H1 (cell line): ENCODE measurements at regions not wholly inside any gene's neighbourhood (a gene's known extent, or its start where the extent isn't known, plus 50 kb on each side); places are given as distances from the start of the nearest gene placed in this dataset.
"Not testable (repeated sequence)": the region's sequence is repeated elsewhere in the genome, so short reads cannot be mapped to it uniquely, and the experiment has no call there.

ENCODE experiments used
- CTCF ChIA-PET: fragments of 300-600 bp; sonication (Branson Sonifier 250); formaldehyde crosslinking; loops from one replicate; lab custom pipeline; 2021; ENCODE audit not compliant: partially characterized antibody; lab: Charles Lee
- POLR2A ChIA-PET: fragments of 300-600 bp; sonication (Branson Sonifier 250); formaldehyde crosslinking; loops from one replicate; lab custom pipeline; 2021; ENCODE audit warnings: inconsistent platforms; ENCODE audit not compliant: partially characterized antibody; lab: Charles Lee
- DNase-seq, 2 experiments: peaks; one replicate each; pipeline versions ENCODE4 v3.0.0 to v3.0.0-alpha.2; 2010 to 2022; ENCODE audit warnings: low spot score in 2 of 2, low read depth in 1 of 2, mixed read lengths in 1 of 2
- FAIRE-seq: peaks from 2 replicates; lab custom pipeline; 2011; peaks lifted over from hg19 to GRCh38; lab: Jason Lieb, UNC
- H2AFZ ChIP-seq: 2 replicates; pipeline ENCODE4 v1.8.1; 2012; ENCODE audit warnings: low read length, inconsistent platforms
- H2AK5ac ChIP-seq: 2 replicates; pipeline ENCODE4 v1.6.1; 2013; ENCODE audit warnings: low read depth, low read length
- H2BK120ac ChIP-seq: replicated peaks from 2 replicates; pipeline ENCODE3; 2013; ENCODE audit warnings: low read depth, low read length, inconsistent platforms
- H2BK12ac ChIP-seq: 2 replicates; pipeline ENCODE4 v1.6.1; 2013; ENCODE audit warnings: low read depth, low read length
- H2BK15ac ChIP-seq: 2 replicates; pipeline ENCODE4 v1.6.1; 2013; ENCODE audit warnings: low read length
- H2BK20ac ChIP-seq: 2 replicates; pipeline ENCODE4 v1.6.1; 2013; ENCODE audit warnings: low read length
- H2BK5ac ChIP-seq: 2 replicates; pipeline ENCODE4 v1.6.1; 2013; ENCODE audit warnings: low read depth, low read length
- H3K14ac ChIP-seq: 2 replicates; pipeline ENCODE4 v1.6.1; 2013; ENCODE audit warnings: inconsistent platforms; ENCODE audit not compliant: insufficient read length
- H3K18ac ChIP-seq: 2 replicates; pipeline ENCODE4 v1.6.1; 2013; ENCODE audit warnings: low read length; ENCODE audit errors: extremely low read depth
- H3K23ac ChIP-seq: 2 replicates; pipeline ENCODE4 v1.6.1; 2013; ENCODE audit warnings: inconsistent platforms; ENCODE audit not compliant: insufficient read length
- H3K23me2 ChIP-seq: 2 replicates; pipeline ENCODE4 v1.6.1; 2013; ENCODE audit warnings: low read depth, low read length
- H3K27ac ChIP-seq: 2 replicates; pipeline ENCODE4 v1.6.1; 2011; ENCODE audit warnings: low read depth, low read length, inconsistent platforms
- H3K27me3 ChIP-seq, 4 experiments: replicated peaks in 1 of 4; 1 replicate in 1 of 4; 2 replicates in 3 of 4; pipeline versions ENCODE4 v1.6.1 to v1.8.1; 2011 to 2013; ENCODE audit warnings: low read length in 3 of 4, mild to moderate bottlenecking in 3 of 4, inconsistent platforms in 2 of 4, mixed read lengths in 2 of 4, moderate library complexity in 1 of 4; ENCODE audit not compliant: control insufficient read depth in 3 of 4, insufficient read depth in 3 of 4; ENCODE audit errors: extremely low read depth in 1 of 4
- H3K36me3 ChIP-seq, 4 experiments: 2 replicates each; pipeline versions ENCODE4 v1.6.1 to v1.8.1; 2011 to 2013; ENCODE audit warnings: mild to moderate bottlenecking in 4 of 4, low read length in 3 of 4, moderate library complexity in 2 of 4, control low read depth in 1 of 4, inconsistent platforms in 1 of 4; ENCODE audit not compliant: insufficient read depth in 4 of 4, control insufficient read depth in 2 of 4
- H3K4ac ChIP-seq: replicated peaks from 2 replicates; pipeline ENCODE3; 2013; ENCODE audit warnings: low read length, low read depth, mixed read lengths, inconsistent platforms; ENCODE audit not compliant: insufficient read length
- H3K4me1 ChIP-seq, 4 experiments: replicated peaks in 1 of 4; 1 replicate in 1 of 4; 2 replicates in 3 of 4; pipeline versions ENCODE4 v1.6.1 to v1.8.1; 2011 to 2013; ENCODE audit warnings: low read length in 3 of 4, inconsistent platforms in 2 of 4, mixed read lengths in 1 of 4; ENCODE audit not compliant: insufficient read depth in 4 of 4, control insufficient read depth in 3 of 4
- H3K4me2 ChIP-seq, 2 experiments: 2 replicates each; pipeline versions ENCODE4 v1.6.1 to v1.8.1; 2011 to 2013; ENCODE audit warnings: low read depth in 2 of 2, low read length in 2 of 2, control low read depth in 1 of 2, inconsistent platforms in 1 of 2, mild to moderate bottlenecking in 1 of 2; ENCODE audit not compliant: insufficient read depth in 1 of 2
- H3K4me3 ChIP-seq, 4 experiments: fragments of 200-600, 300-600 bp in 1 of 4; sonication (generic), shearing (Covaris generic), sonication (Bioruptor Twin) in 1 of 4; 2 replicates each; pipeline versions ENCODE4 v1.5.1 to v1.8.1; 2011 to 2016; ENCODE audit warnings: low read length in 4 of 4, low read depth in 3 of 4, control low read depth in 2 of 4, inconsistent platforms in 2 of 4, mild to moderate bottlenecking in 2 of 4, mixed read lengths in 1 of 4, moderate library complexity in 1 of 4; ENCODE audit not compliant: insufficient read depth in 2 of 4; ENCODE audit errors: extremely low read depth in 1 of 4
- H3K56ac ChIP-seq: replicated peaks from 2 replicates; pipeline ENCODE3; 2013; ENCODE audit warnings: low read depth, mild to moderate bottlenecking, mixed read lengths, low read length, inconsistent platforms; ENCODE audit not compliant: insufficient read length
- H3K79me1 ChIP-seq: 2 replicates; pipeline ENCODE4 v1.6.1; 2013; ENCODE audit warnings: low read depth, low read length, control low read depth
- H3K79me2 ChIP-seq, 2 experiments: 2 replicates each; pipeline versions ENCODE4 v1.6.1 to v1.8.1; 2012 to 2013; ENCODE audit warnings: low read length in 2 of 2, mild to moderate bottlenecking in 2 of 2, inconsistent platforms in 1 of 2; ENCODE audit not compliant: insufficient read depth in 2 of 2, control insufficient read depth in 1 of 2
- H3K9ac ChIP-seq, 4 experiments: replicated peaks in 1 of 4; 1 replicate in 1 of 4; 2 replicates in 3 of 4; pipeline versions ENCODE4 v1.6.1 to v1.8.1; 2011 to 2013; ENCODE audit warnings: low read depth in 3 of 4, low read length in 3 of 4, control low read depth in 2 of 4, mild to moderate bottlenecking in 2 of 4, moderate library complexity in 2 of 4, inconsistent platforms in 1 of 4; ENCODE audit errors: extremely low read depth in 1 of 4
- H3K9me3 ChIP-seq, 2 experiments: 2 replicates each; pipeline versions ENCODE4 v1.6.1 to v1.8.1; 2012 to 2013; ENCODE audit warnings: mild to moderate bottlenecking in 2 of 2, moderate library complexity in 2 of 2, control low read depth in 1 of 2, inconsistent platforms in 1 of 2, low read depth in 1 of 2, low read length in 1 of 2, mixed read lengths in 1 of 2; ENCODE audit not compliant: insufficient read depth in 2 of 2
- H4K20me1 ChIP-seq, 2 experiments: replicated peaks in 1 of 2; 2 replicates each; pipeline versions ENCODE3 to v1.8.1; 2011 to 2013; ENCODE audit warnings: inconsistent platforms in 2 of 2, low read length in 2 of 2, mild to moderate bottlenecking in 1 of 2; ENCODE audit not compliant: insufficient read depth in 2 of 2, control insufficient read depth in 1 of 2
- H4K5ac ChIP-seq: 2 replicates; pipeline ENCODE4 v1.6.1; 2013; ENCODE audit warnings: low read length, low read depth, mixed read lengths, inconsistent platforms; ENCODE audit not compliant: insufficient read length
- H4K8ac ChIP-seq: 2 replicates; pipeline ENCODE4 v1.8.0; 2013; ENCODE audit warnings: mild to moderate bottlenecking, moderate library complexity, low read length, inconsistent platforms; ENCODE audit not compliant: insufficient read depth; ENCODE audit errors: extremely low read depth
- H4K91ac ChIP-seq: replicated peaks from 2 replicates; pipeline ENCODE3; 2013; ENCODE audit warnings: low read length, mixed read lengths, inconsistent platforms; ENCODE audit not compliant: insufficient read length
- WGBS, 2 experiments: shearing (Covaris generic) in 1 of 2; methylation state at CpG; one replicate each; pipeline versions ENCODE4 v1.1.6 to v1.1.7; 2013 to 2015; ENCODE audit warnings: low lambda C conversion rate in 2 of 2, mixed read lengths in 2 of 2, inconsistent platforms in 1 of 2, low coverage in 1 of 2, missing lambda C conversion rate in 1 of 2; ENCODE audit not compliant: insufficient replicate concordance in 2 of 2, insufficient coverage in 1 of 2, insufficient read length in 1 of 2; ENCODE audit errors: extremely low coverage in 1 of 2, missing lambda C conversion rate in 1 of 2; 5-methylcytosine and 5-hydroxymethylcytosine counted together

DNA sequence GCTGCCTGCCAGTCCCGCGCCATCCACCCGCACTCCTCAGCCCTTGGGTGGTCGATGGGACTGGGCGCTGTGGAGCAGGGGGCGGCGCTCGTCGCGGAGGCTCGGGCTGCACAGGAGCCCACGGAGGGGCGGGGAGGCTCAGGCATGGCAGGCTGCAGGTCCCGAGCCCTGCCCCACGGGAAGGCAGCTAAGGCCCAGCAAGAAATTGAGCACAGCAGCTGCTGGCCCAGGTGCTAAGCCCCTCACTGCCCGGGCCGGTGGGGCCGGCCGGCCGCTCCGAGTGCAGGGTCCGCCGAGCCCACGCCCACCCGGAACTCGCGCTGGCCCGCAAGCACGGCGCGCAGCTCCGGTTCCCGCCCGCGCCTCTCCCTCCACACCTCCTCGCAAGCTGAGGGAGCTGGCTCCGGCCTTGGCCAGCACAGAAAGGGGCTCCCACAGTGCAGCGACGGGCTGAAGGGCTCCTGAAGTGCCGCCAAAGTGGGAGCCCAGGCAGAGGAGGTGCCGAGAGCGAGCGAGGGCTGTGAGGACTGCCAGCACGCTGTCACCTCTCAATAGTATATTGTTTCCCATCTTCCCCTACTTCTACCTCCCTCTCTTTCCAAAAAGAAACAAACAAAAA lies 219.6 kb downstream of the BAMBI start:
- H2AK5ac ChIP-seq, H3K4ac ChIP-seq, H2AFZ ChIP-seq: not testable (repeated sequence)

More for the DNA sequence above, 219.6 kb downstream of the BAMBI start:
- H3K27ac ChIP-seq, DNase-seq, H3K14ac ChIP-seq, H3K4me1 ChIP-seq, H2BK120ac ChIP-seq, H3K79me2 ChIP-seq, H3K23ac ChIP-seq, H3K4me3 ChIP-seq, H4K5ac ChIP-seq, POLR2A ChIA-PET, H3K56ac ChIP-seq, H2BK20ac ChIP-seq, H2BK5ac ChIP-seq, H3K4me2 ChIP-seq, H4K8ac ChIP-seq, H3K18ac ChIP-seq, H4K20me1 ChIP-seq, H3K36me3 ChIP-seq, H3K79me1 ChIP-seq, H3K9ac ChIP-seq, H4K91ac ChIP-seq, H3K27me3 ChIP-seq, FAIRE-seq, H3K9me3 ChIP-seq, H2BK15ac ChIP-seq, H3K23me2 ChIP-seq, H2BK12ac ChIP-seq: not testable (repeated sequence)
- WGBS, 2 experiments: 89% methylated on average over 20 of the region's 44 CpGs; no CpG with 5 or more reads in 1 of the 2 experiments
- CTCF ChIA-PET: interaction anchor here (0.7 kb wide), 1 partner anchor 20 kb away, joined by 5 read pairs; no protein-coding TSS in a partner anchor
